ENCODE measurements at regions not wholly inside any gene's neighbourhood (a gene's known extent, or its start where the extent isn't known, plus 50 kb on each side); places are given as distances from the start of the nearest gene placed in this dataset.
"Not testable (repeated sequence)": the region's sequence is repeated elsewhere in the genome, so short reads cannot be mapped to it uniquely, and the experiment has no call there.

DNA sequence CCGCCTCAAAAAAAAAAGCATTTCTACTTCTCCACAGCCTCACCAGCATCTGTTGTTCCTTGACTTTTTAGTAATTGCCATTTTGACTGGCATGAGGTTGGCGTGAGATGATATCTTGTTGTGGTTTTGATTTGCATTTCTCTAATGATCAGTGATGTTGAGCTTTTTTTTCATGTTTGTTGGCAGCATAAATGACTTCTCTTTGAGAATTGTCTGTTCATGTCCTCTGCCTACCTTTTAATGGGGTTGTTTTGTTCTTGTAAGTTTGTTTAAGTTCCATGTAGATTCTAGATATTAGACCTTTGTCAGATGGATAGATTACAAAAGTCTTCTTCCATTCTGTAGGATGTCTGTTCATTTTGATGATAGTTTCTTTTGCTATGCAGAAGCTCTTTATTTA is 182.9 kb downstream of the FOXG1 start:
- DNase-seq, result no peak

DNA sequence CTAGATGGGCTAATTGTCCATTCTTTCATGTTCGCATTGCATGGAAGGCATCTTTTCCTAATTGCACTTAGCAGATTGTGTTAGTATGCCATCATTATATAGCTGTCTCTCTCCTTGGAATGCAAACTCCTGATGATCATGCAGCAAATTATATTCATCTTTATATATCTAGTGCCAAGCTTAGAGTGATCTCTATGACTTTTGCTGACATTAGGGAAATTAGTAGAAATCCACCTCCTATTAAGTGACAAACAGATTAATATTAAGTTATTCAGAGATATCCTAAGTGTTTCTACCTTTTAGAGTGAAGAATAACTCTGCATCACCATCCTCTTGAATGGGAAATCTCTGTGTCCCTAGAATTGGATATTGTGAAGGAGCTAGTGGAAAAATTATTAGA is 185.6 kb downstream of the FOXG1 start:
- DNase-seq, result no peak

DNA sequence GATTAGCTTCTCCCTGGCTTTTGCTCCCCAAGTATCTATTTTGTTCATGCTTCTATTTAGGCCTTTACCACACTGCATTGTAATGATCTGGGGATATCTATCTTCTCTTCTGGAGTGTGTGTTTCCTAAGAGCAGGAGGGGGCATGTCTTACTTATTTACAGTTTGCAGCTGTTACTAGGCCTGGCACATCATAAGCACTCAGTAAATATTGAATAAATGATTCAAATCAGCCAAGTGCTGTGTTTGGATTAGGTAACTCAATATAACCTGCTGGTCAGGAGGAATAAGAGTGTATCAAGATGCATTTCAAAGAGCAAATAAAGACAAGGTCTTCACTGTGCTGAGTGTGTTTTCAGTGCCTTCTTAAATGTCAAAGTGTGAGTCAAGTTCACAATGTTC is 186.1 kb downstream of the FOXG1 start:
- DNase-seq, result no peak

DNA sequence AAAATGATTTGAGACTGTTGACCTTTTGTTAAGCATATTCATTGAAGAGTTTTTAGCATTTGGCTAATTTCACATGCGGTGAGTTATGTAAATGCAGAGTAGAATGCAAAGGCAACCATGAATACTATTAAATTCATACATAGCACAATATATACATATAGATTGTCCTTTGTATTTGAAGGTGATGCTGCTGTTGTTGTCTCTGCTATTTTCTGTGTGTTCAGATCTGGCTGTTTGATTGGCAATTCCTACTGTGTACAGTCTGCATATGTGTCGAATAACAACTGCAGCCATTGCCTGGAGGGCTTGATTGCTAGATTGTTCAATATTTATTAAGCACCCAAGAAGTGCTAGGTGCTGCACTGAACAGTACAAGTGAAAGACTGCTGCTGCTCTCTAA is 187.4 kb downstream of the FOXG1 start:
- DNase-seq, result no peak

DNA sequence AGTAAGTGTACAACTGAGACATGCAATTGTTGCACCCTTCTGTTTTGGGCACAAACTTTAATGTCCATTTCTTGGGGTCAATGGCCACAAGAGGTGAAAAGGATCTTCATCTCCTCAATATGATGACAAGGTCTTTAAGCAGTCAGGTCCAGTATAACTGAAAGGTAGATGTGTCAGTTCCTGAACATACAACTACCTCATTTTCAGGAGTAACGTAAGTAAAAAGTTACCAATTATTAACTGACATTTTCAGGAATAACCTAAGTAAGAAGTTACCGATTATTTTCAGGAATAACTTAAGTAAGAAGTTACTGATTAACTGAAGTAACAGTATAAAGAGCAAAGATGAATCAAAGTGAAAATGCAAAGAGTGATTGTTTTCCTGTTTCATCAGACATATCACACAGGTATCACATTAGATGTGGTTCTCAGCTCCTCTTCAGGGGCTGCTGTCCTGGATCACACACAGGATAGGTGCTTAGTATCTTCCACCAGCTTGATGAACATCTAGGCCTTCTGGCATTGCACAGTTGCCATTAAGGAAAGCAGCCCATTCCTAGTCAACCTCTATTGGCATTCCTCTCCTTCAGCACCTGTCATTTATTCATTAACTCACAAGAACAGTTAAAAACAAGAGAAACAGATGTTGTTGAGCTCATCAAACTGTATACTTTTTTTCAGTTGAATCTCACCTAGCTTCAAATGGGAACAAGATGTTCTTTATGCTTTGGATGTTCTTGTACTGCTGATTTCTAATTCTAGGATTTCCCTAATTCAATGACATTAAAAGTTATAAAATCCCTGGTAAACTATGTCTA is 200.0 kb downstream of the FOXG1 start:
- no peak for DNase-seq

DNA sequence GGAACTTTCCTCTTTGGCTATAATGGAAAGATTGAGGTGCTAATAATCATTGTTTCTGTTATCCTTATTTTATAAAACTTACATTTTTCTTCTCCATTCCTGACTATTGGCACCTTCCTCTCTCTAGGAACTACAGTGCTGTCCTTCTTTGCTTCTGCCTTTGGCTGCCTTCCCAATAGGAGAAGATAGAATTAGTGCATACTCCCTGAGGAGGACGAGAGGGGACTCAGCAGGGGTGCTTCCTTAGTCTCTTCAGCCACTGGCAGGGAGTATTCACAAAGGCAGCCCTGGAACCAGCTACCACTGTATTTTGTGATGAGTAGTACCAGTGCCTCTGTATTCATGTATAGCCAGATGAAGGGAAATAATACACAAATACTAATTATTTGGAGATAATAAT is 208.5 kb downstream of the FOXG1 start:
- no peak for DNase-seq

GRCh38 chr14:28982228-28982627 is 215.6 kb downstream of the FOXG1 start:
- no peak for DNase-seq

- DNase-seq, result no peak
Observed at GRCh38 chr14:28983279-28983678, 216.7 kb downstream of the FOXG1 start.

GRCh38 chr14:28987516-28987915 is 220.9 kb downstream of the FOXG1 start:
- no peak for DNase-seq

- not testable (repeated sequence) for DNase-seq
Observed at GRCh38 chr14:28997196-28997595, 230.6 kb downstream of the FOXG1 start.

GRCh38 chr14:28999656-29000055 is 233.1 kb downstream of the FOXG1 start:
- DNase-seq, result no peak

DNA sequence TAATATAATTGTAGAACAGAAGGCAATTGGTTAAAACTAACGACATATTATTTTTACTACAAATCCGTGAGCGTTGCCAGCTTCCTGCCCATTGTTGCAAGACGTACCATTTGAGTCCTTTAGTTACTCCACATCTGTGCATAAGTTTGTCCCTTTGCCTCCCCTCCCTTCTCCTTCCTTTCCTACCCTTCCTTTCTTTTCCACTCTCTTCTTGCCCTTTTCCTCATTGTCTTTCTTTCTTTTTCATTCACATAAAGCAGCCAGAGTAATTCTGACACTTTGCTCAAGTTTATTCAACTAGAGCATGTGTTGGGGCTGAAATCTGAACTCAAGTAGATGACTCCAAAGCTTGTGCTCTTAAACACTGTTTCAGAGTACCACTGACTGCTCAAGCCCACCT is 239.1 kb downstream of the FOXG1 start:
- DNase-seq, result no peak

DNA sequence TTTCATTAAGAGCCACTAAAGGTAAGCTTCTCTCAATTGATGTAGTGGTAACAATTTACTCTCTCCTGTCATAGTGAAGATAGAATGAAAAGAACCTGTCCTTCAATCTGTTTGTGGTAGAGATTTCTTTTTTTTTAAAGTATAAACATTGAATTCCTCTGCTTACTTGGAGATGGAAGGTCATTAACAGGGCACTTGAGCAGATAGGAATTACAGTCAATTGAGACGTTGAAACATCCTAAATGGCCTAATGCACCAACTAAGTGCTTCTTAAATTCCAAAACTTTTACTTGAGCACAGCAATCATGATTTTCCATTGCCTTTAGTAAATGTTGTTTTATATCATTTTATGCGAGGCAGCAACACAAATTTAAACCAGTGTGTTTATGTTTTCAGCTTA is 241.4 kb downstream of the FOXG1 start:
- DNase-seq, result no peak

DNA sequence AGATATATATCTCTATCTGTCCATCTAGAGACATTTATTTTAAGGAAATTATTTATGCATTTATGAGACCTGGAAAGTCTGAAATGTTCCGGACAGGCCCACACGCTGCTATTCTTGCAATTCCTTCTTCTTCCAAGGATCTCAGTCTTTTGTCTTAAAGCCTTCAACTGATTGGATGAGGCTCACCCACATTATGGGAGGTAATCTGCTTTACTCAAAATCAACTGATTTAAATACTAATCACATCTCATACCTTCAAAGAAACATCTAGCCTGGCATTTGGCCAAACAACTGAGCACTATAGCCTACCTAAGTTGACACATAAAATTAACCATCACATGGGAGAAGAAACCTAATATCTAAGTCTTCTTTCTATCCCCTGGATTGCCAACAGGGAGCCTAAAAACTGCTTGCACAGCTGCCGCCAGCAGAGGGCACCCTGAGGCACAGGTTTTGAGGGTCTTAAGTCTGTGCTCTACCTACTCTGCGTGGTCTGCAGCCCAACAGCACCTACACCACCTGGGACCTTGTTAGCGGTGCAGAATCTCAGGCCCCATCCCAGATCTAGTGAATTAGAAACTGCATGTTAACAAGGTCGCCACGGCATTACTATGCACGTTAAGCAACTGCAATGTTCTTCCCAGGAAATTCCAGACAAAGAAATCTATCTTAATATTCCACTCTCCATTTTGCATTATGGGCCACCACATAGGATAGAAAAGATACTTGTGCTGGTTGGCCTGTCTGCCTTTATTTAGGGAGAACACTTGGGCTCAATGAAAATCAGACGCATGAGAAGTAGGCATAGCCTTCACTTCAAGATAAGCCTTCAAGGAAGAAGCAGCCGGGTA is 249.7 kb downstream of the FOXG1 start:
- no peak for DNase-seq

- DNase-seq, result not testable (repeated sequence)
Observed at GRCh38 chr14:29023505-29023904, 256.9 kb downstream of the FOXG1 start.

DNA sequence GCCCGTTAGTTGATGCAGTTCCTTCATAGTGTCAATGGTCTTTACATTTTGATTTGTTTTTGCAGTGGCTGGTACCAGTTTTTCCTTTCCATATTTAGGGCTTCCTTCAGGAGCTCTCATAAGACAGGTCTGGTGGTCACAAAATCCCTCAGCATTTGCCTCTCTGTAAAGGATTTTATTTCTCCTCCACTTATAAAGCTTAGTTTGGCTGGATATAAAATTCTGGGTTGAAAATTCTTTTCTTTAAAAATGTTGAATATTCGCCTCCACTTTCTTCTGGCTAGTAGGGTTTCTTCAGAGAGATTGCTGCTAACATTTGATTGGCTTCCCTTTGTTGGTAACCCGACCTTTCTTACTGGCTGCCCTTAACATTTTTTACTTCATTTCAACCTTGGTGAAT is 260.9 kb downstream of the FOXG1 start:
- not testable (repeated sequence) for DNase-seq

DNA sequence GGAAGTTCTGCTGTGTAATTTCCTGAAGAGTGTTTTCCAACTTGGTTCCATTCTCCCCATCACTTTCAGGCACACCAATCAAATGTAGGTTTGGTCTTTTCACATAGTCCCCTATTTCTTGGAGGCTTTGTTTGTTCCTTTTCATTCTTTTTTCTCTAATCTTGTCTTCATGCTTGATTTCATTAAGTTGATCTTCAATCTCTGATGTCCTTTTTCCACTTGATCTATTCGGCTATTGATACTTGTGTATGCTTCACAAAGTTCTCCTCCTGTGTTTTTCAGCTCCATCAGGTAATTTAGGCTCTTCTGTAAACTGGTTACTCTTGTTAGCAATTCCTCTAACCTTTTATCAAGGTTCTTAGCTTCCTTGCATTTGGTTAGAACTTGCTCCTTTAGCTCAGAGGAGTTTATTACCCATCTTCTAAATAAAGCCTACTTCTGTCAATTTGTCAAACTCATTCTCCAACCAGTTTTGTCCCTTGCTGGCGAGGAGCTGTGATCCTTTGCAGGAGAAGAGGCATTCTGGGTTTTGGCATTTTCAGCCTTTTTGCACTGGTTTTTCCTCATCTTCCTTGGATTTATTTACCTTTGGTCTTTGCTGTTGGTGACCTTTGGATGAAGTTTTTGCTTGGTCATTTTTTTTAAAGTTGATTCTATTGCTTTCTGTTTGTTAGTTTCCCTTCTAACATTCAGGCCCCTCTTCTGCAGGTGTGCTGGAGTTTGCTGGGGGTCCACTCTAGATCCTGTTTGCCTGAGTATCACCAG is 261.5 kb downstream of the FOXG1 start:
- not testable (repeated sequence) for DNase-seq

DNA sequence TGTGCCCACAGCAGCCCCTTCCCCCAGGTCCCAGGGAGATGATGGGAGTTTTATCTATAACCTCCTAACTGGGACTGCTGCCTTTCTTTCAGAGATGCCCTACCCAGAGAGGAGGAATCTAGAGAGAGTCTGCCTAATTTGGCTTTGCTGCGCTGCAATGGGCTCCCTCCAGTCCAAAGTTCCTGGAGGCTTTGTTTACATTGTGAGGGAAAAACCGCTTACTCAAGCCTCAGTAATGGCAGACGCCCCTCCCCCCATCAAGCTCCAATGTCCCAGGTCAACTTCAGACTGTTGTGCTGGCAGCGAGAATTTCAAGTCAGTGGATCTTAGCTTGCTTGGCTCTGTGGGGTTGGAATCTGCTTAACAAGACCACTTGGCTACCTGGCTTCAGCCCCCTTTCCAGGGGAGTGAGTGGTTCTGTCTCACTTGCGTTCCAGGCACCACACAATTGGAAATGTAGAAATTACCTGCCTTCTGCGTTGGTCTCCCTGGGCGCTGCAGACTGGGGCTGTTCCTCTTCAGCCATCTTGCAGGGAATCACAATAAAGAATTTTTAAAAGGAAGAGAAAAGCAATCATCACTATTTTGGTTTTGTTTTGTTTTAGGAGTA is 262.5 kb downstream of the FOXG1 start:
- DNase-seq, result no peak

DNA sequence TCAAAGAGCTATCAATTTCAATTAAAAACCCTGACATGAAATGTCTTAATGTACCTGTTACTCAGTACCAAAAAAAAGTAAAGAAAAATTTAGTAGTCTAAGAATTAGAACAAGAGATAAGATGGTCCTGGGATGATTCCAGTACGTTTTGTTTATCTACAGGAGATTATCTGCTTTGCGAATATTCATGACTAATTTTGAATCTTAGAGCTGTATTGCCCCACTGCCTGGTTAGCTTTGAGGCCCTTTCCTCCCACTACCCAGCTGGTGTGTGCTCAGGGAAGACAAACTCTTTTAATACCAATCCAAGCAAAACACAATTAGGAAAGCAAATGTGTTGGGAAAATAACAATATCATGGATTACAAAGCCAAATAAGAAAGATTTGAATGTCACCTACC is 263.5 kb downstream of the FOXG1 start:
- no peak for DNase-seq

GRCh38 chr14:29030970-29031369 is 264.4 kb downstream of the FOXG1 start:
- DNase-seq, result no peak

DNA sequence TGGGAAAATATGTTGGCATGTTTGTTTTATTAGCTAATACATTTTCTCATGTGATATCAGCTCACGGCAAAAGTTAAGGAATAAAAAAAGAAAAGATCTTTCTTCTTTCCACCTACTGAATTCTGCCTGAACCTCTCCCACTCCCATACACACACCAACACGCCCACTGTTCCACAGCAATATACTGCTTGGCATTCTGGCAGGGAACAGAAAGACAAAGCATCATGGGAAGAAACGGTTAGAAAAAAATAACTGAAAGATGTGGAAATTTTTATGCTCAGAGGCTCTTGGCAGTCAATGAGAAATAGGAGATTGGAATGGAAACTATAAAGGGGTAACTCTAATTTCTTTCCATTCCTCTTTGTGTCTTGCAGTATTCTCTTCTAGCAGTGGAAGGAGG is 268.5 kb downstream of the FOXG1 start:
- no peak for DNase-seq

GRCh38 chr14:29037411-29037810 is 270.8 kb downstream of the FOXG1 start:
- no peak for DNase-seq

DNA sequence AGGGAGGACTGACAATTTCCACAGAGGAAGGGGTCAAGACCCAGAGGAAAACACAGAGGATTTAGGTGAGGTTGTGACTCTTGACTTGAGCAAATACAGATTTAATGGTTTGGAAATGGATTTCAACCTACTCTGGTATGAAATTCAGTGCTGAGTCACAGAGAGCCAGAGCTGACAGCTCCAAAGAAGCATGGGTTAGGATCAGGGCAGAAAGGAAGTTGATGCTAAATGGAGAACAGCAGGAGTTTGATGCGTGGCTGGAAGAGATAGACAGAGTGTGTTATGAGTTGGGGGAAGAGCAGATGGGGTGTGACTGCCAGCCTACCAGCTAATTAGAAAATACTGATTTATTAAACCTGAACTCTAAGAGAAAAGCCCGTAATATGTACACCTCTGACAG is 272.6 kb downstream of the FOXG1 start:
- no peak for DNase-seq
